ENCODE measurements at regions not wholly inside any gene's neighbourhood (a gene's known extent, or its start where the extent isn't known, plus 50 kb on each side); places are given as distances from the start of the nearest gene placed in this dataset.

GRCh38 chr12:60992087-60992486, 1268.1 kb upstream of the USP15 start:
- TF ChIP-seq CTCF (conservative IDR thresholded peaks at IDR 0.05) = no peak
- no peak for TF ChIP-seq EZH2 (IDR thresholded peaks at IDR 0.05; ENCODE audit: low read depth)
